ENCODE measurements at regions not wholly inside any gene's neighbourhood (a gene's known extent, or its start where the extent isn't known, plus 50 kb on each side); places are given as distances from the start of the nearest gene placed in this dataset.
A peak's percentile ranks its signal among the peaks of the same experiment; 100 is the strongest.

GRCh38 chr13:33743438-33744368, 74.2 kb upstream of the RFC3 start:
- peak; percentile 61 for DNase-seq (ENCODE audit: extremely low read depth, insufficient read length)
- Histone ChIP-seq H3K4me3 (replicated peaks; ENCODE audit: low read depth, low read length) (no peak overlapping the region), H3K27me3 (replicated peaks; ENCODE audit: control insufficient read depth, insufficient read depth, low read length) (no peaks in the 10 kb centered on the region), H3K36me3 (ENCODE audit: control insufficient read depth, insufficient read depth, low read length) (no peaks in the 10 kb centered on the region)
- no peak for TF ChIP-seq CTCF (IDR thresholded peaks at IDR 0.05; ENCODE audit: insufficient read depth, low read length, poor library complexity, severe bottlenecking)

GRCh38 chr13:33744589-33745369, 73.2 kb upstream of the RFC3 start:
- no peaks in the 10 kb centered on the region for H3K27me3 ChIP-seq (replicated peaks; ENCODE audit: control insufficient read depth, insufficient read depth, low read length)
- H3K4me3 ChIP-seq (replicated peaks; ENCODE audit: low read depth, low read length) = no peak overlapping the region
- no peaks in the 10 kb centered on the region for H3K36me3 ChIP-seq (ENCODE audit: control insufficient read depth, insufficient read depth, low read length)
- DNase-seq (ENCODE audit: extremely low read depth, insufficient read length) = no peak
- no peak for TF ChIP-seq CTCF (IDR thresholded peaks at IDR 0.05; ENCODE audit: insufficient read depth, low read length, poor library complexity, severe bottlenecking)

- Histone ChIP-seq H3K4me3 (replicated peaks; ENCODE audit: low read depth, low read length) (no peak overlapping the region), H3K27me3 (replicated peaks; ENCODE audit: control insufficient read depth, insufficient read depth, low read length) (no peaks in the 10 kb centered on the region), H3K36me3 (ENCODE audit: control insufficient read depth, insufficient read depth, low read length) (no peaks in the 10 kb centered on the region)
- no peak for DNase-seq (ENCODE audit: extremely low read depth, insufficient read length)
- TF ChIP-seq CTCF (IDR thresholded peaks at IDR 0.05; ENCODE audit: insufficient read depth, low read length, poor library complexity, severe bottlenecking) = no peak
Observed at GRCh38 chr13:33745370-33746324, 72.3 kb upstream of the RFC3 start.

- no peak for TF ChIP-seq CTCF (IDR thresholded peaks at IDR 0.05; ENCODE audit: insufficient read depth, low read length, poor library complexity, severe bottlenecking)
- Histone ChIP-seq H3K27me3 (replicated peaks; ENCODE audit: control insufficient read depth, insufficient read depth, low read length) (no peaks in the 10 kb centered on the region), H3K4me3 (replicated peaks; ENCODE audit: low read depth, low read length) (no peak overlapping the region), H3K36me3 (ENCODE audit: control insufficient read depth, insufficient read depth, low read length) (no peaks in the 10 kb centered on the region)
- no peak for DNase-seq (ENCODE audit: extremely low read depth, insufficient read length)
Observed at GRCh38 chr13:33746867-33747266, 71.1 kb upstream of the RFC3 start.

- Histone ChIP-seq H3K36me3 (ENCODE audit: control insufficient read depth, insufficient read depth, low read length) (no peaks in the 10 kb centered on the region), H3K4me3 (replicated peaks; ENCODE audit: low read depth, low read length) (no peak overlapping the region), H3K27me3 (replicated peaks; ENCODE audit: control insufficient read depth, insufficient read depth, low read length) (no peaks in the 10 kb centered on the region)
- no peak for DNase-seq (ENCODE audit: extremely low read depth, insufficient read length)
- no peak for TF ChIP-seq CTCF (IDR thresholded peaks at IDR 0.05; ENCODE audit: insufficient read depth, low read length, poor library complexity, severe bottlenecking)
Observed at GRCh38 chr13:33751151-33751550, 66.8 kb upstream of the RFC3 start.

All from GM06990 (cell line).